ENCODE measurements at regions not wholly inside any gene's neighbourhood (a gene's known extent, or its start where the extent isn't known, plus 50 kb on each side); places are given as distances from the start of the nearest gene placed in this dataset.
"Not testable (repeated sequence)": the region's sequence is repeated elsewhere in the genome, so short reads cannot be mapped to it uniquely, and the experiment has no call there.

DNA sequence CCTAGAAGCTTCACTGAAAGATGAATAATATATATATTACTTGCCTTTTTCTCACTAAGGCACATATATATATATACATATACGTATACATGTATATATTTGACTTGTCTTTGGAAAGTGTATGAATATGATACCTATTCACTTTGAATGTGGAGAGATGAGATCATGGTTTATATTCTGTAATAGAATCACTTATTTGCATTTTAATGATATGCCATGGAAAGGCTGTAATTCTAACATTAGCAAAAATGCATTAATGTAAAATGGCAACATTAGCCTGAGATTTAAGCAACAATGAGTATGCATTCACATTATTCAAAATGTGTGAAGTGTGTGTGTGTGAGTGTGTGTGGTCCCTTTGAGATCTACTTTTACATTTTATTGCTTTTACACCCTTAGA, 54.5 kb upstream of the PRKD1 start:
- Histone ChIP-seq H3K27me3 (no peaks in the 10 kb centered on the region), H3K36me3 (no peaks in the 10 kb centered on the region), H3K9me3 (ENCODE audit: low read depth) (no peaks in the 10 kb centered on the region), H3K4me3 (no peak overlapping the region), H3K27ac (no peak overlapping the region), H3K4me1 (ENCODE audit: low read depth) (no peaks in the 10 kb centered on the region)
- DNase-seq (ENCODE audit: low read depth in 1 of 2, low spot score in 1 of 2), result no peak
- TF ChIP-seq, protein P1, sequence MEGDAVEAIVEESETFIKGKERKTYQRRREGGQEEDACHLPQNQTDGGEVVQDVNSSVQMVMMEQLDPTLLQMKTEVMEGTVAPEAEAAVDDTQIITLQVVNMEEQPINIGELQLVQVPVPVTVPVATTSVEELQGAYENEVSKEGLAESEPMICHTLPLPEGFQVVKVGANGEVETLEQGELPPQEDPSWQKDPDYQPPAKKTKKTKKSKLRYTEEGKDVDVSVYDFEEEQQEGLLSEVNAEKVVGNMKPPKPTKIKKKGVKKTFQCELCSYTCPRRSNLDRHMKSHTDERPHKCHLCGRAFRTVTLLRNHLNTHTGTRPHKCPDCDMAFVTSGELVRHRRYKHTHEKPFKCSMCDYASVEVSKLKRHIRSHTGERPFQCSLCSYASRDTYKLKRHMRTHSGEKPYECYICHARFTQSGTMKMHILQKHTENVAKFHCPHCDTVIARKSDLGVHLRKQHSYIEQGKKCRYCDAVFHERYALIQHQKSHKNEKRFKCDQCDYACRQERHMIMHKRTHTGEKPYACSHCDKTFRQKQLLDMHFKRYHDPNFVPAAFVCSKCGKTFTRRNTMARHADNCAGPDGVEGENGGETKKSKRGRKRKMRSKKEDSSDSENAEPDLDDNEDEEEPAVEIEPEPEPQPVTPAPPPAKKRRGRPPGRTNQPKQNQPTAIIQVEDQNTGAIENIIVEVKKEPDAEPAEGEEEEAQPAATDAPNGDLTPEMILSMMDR (IDR thresholded peaks at IDR 0.05; ENCODE audit: low read depth, low read length), result no peak

DNA sequence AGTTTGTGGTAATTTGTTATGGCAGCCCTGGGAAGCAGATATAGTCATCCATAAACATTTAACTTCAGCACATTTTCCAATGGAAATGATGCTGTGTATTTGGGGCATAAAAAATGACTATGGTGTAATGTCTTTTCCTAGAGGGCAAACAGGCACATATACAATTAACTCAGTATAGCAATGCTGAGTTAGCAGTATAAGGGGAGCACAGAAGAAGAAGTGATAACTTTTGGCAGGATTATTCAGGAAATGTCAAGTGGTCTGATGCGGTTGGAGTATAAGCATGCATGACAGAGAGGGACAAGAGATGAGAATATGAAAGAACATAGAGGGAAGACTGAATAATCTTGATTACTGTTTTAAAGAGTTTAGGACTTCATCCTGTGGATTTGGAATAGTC, 55.3 kb upstream of the PRKD1 start:
- no peaks in the 10 kb centered on the region for H3K27me3 ChIP-seq
- TF ChIP-seq, protein P1 (IDR thresholded peaks at IDR 0.05; ENCODE audit: low read depth, low read length), result no peak
- H3K4me3 ChIP-seq, result no peak overlapping the region
- DNase-seq (ENCODE audit: low read depth in 1 of 2, low spot score in 1 of 2), result no peak
- no peak overlapping the region for H3K27ac ChIP-seq
- H3K36me3 ChIP-seq, result no peaks in the 10 kb centered on the region
- H3K4me1 ChIP-seq (ENCODE audit: low read depth), result no peaks in the 10 kb centered on the region
- no peaks in the 10 kb centered on the region for H3K9me3 ChIP-seq (ENCODE audit: low read depth)

DNA sequence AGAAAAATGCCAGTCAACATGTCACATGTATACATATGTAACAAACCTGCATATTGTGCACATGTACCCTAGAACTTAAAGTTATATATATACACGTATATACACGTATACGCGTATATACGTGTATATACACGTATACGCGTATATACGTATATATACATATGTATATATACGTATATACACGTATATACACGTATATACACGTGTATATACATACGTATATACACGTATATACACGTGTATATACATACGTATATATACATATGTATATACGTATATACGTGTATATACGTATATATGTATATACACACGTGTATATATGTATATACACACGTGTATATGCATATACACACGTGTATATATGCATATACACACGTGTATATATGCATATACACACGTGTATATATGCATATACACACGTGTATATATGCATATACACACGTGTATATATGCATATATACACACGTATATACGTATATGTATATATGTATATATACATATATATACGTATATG, 62.8 kb upstream of the PRKD1 start:
- not testable (repeated sequence) for H3K4me1 ChIP-seq (ENCODE audit: low read depth); H3K27ac ChIP-seq; H3K36me3 ChIP-seq; DNase-seq (ENCODE audit: low read depth in 1 of 2, low spot score in 1 of 2); H3K27me3 ChIP-seq; H3K4me3 ChIP-seq; H3K9me3 ChIP-seq (ENCODE audit: low read depth)

DNA sequence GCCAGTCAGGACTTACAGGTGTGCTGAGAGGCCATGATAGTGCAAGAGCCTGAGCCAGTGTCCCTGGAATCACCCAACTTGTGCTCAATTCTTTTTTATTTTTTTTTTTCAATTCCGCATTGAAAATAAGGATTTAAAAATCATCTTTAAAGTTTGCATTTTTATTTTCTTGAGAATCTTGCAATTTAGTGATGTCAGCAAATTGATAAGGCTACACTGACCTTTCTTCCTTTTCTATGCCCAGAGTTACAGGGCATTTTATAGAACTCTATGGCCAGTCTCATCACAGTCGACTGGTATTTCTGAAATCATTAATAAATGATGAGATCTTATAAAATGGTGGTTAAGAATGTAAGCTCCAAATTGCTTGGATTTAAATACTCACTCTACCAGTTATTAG, 63.3 kb upstream of the PRKD1 start:
- Histone ChIP-seq H3K27me3 (no peaks in the 10 kb centered on the region), H3K9me3 (ENCODE audit: low read depth) (no peaks in the 10 kb centered on the region), H3K4me1 (ENCODE audit: low read depth) (no peaks in the 10 kb centered on the region), H3K4me3 (no peak overlapping the region), H3K36me3 (no peaks in the 10 kb centered on the region), H3K27ac (no peak overlapping the region)
- TF ChIP-seq, protein P1 (IDR thresholded peaks at IDR 0.05; ENCODE audit: low read depth, low read length), result no peak
- no peak for DNase-seq (ENCODE audit: low read depth in 1 of 2, low spot score in 1 of 2)

DNA sequence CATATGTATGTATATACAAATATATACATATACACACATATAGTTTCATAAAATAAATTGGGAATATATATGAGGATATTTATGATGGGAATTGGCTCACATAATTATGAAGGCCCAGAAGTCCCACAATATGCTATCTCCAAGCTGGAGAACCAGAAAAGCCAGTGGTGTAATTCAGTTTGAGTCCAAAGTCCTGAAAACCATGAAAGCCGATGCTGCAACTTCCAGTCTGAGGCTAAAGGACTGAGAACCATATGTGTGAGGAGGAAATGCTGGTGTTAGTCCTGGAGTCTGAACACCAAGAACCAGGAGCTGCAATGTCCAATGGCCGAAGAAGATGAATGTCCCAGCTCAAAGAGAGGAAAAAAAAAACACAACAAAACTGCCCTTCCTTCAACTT, 65.5 kb upstream of the PRKD1 start:
- no peak for DNase-seq (ENCODE audit: low read depth in 1 of 2, low spot score in 1 of 2)
- TF ChIP-seq, protein P1 (IDR thresholded peaks at IDR 0.05; ENCODE audit: low read depth, low read length), result no peak
- H3K27me3 ChIP-seq, result no peaks in the 10 kb centered on the region
- H3K27ac ChIP-seq, result no peak overlapping the region
- H3K4me3 ChIP-seq, result no peak overlapping the region
- no peaks in the 10 kb centered on the region for H3K36me3 ChIP-seq
- no peaks in the 10 kb centered on the region for H3K9me3 ChIP-seq (ENCODE audit: low read depth)
- no peaks in the 10 kb centered on the region for H3K4me1 ChIP-seq (ENCODE audit: low read depth)

DNA sequence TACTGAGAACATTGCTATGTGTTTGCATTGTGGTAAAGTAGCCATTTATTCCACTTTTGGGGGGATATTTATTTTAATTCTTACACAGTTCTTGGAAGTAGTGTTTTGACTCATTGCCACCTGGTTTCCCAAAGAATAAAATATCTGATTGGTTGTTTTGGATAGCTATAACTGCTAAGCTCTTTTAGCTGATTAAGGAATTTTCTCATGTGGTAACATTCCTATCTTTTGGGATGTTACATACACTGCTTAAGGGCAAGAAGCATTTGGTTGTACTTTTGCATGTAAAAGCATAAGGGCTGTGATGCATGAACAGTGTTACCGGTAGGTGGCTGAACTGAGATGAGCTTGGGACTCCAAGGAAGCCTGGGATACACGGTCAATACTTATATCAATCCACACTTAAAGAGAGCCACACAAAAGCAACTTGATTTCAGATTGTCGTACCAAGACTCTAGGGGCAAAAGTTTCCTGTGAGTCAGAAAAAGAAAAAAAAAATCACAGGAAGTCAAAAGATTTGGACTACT, 71.4 kb upstream of the PRKD1 start:
- Histone ChIP-seq H3K27me3 (no peaks in the 10 kb centered on the region), H3K27ac (no peak overlapping the region), H3K9me3 (ENCODE audit: low read depth) (no peaks in the 10 kb centered on the region), H3K4me1 (ENCODE audit: low read depth) (no peaks in the 10 kb centered on the region), H3K4me3 (no peak overlapping the region), H3K36me3 (no peaks in the 10 kb centered on the region)
- DNase-seq (ENCODE audit: low read depth in 1 of 2, low spot score in 1 of 2), result no peak
- TF ChIP-seq, protein P1 (IDR thresholded peaks at IDR 0.05; ENCODE audit: low read depth, low read length), result no peak
